ENCODE measurements at regions not wholly inside any gene's neighbourhood (a gene's known extent, or its start where the extent isn't known, plus 50 kb on each side); places are given as distances from the start of the nearest gene placed in this dataset.

DNA sequence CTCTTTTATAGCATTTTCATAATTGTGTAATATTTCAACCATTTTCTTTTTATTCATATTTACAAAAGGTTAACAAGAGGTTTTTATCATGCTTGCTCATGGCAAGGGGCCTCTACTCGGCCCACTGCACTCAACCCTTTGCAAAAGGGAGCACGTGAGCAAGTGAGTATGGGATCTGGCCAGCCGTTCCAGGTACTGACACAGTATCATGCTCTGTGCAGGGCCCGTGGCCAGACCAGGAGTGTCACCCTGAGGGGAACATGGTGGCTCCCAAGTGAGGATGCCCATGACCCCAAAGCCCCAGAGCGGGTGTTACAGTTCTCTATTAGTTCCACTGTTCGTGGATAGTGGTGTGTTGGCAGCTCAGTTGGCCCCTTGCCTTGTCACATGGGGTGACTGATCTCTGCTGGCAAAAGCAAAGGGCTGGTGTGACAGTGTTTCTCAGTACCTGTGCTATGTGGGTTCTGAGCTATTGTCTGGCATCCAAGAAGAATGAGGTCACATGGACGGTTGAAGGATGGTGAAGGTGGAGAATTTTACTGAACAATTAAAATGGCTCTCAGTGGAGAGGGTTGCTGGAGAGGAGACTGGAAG lies 777.2 kb upstream of the ADAMTS5 start:
- no peak overlapping the region for H3K4me3 ChIP-seq
- H3K27me3 ChIP-seq: no peaks in the 10 kb centered on the region
- H3K27ac ChIP-seq: no peak overlapping the region
- WGBS, 2 donors (ENCODE audit: low coverage in 1 of 2): 86 to 92% methylated on average over 3 to 7 of the region's 7 CpGs
- no peaks in the 10 kb centered on the region for H3K36me3 ChIP-seq
- no peak for ATAC-seq
- peaks cover 0 to 21% (median 4%) of the 10 kb centered on the region in 3 donors for H3K4me1 ChIP-seq
- TF ChIP-seq CTCF (IDR thresholded peaks at IDR 0.05) (no peak), POLR2AphosphoS5 (IDR thresholded peaks at IDR 0.05) (no peak), POLR2A (IDR thresholded peaks at IDR 0.05) (no peak), EP300 (IDR thresholded peaks at IDR 0.05) (no peak)
- H3K9me3 ChIP-seq: no peaks in the 10 kb centered on the region

DNA sequence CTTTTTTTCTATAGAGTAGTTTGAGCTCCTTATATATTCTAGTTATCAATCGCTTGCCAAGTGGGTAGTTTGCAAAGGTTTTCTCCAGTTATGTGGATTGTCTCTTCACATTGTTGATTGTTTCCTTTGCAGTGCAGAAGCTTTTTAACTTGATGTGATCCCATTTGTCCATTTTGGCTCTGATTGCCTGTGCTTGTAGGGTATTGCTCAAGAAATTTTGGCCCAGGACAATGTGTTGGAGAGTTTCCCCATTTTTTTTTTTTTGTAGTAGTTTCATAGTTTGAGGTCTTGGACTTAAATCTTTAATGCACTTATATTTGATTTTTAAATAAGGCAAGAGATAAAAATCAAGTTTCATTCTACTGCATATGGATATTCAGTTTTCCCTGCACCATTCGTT lies 774.8 kb upstream of the ADAMTS5 start:
- no peaks in the 10 kb centered on the region for H3K36me3 ChIP-seq
- no peak overlapping the region for H3K27ac ChIP-seq
- H3K27me3 ChIP-seq: no peaks in the 10 kb centered on the region
- H3K4me3 ChIP-seq: no peak overlapping the region
- H3K4me1 ChIP-seq: peaks cover 0 to 25% (median 7%) of the 10 kb centered on the region in 3 donors
- TF ChIP-seq EP300 (IDR thresholded peaks at IDR 0.05) (no peak), CTCF (IDR thresholded peaks at IDR 0.05) (no peak), POLR2A (IDR thresholded peaks at IDR 0.05) (no peak), POLR2AphosphoS5 (IDR thresholded peaks at IDR 0.05) (peak; percentile 39)
- H3K9me3 ChIP-seq: no peaks in the 10 kb centered on the region
- 77 to 83% methylated on average over 2 of the region's 2 CpGs for WGBS, 2 donors (ENCODE audit: low coverage in 1 of 2)
- no peak for ATAC-seq

GRCh38 chr21:27740084-27740483 lies 773.2 kb upstream of the ADAMTS5 start:
- no peaks in the 10 kb centered on the region for H3K9me3 ChIP-seq
- H3K4me1 ChIP-seq: peaks cover 0 to 25% (median 7%) of the 10 kb centered on the region in 3 donors
- TF ChIP-seq POLR2AphosphoS5 (IDR thresholded peaks at IDR 0.05): no peak
- no peak for TF ChIP-seq CTCF (IDR thresholded peaks at IDR 0.05)
- no peak for TF ChIP-seq EP300 (IDR thresholded peaks at IDR 0.05)
- TF ChIP-seq POLR2A (IDR thresholded peaks at IDR 0.05): no peak
- H3K36me3 ChIP-seq: no peaks in the 10 kb centered on the region
- H3K4me3 ChIP-seq: no peak overlapping the region
- no peak for ATAC-seq
- peak overlapping the region in 2 of 4 donors; percentile 42 to 56 for H3K27ac ChIP-seq
- 58 to 72% methylated on average over 5 of the region's 5 CpGs for WGBS, 2 donors (ENCODE audit: low coverage in 1 of 2)
- H3K27me3 ChIP-seq: no peaks in the 10 kb centered on the region

DNA sequence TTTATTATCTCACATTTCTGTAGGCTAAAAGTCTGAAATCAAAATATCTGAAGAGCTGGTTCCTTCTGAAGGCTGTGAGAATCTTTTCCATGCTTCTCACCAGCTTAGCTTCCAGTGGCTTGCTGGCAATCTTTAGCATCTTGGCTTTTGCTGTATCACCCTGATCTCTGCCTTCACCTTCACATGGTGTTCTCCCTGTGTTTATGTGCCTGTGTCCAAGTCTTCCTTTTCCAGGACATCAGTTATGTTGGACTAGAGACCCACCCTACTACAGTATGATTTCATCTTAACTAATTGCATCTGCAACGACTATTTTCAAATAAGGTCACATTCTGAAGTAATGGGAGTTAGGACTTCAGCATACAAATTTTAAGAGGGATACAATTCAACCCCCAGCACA lies 772.3 kb upstream of the ADAMTS5 start:
- no peaks in the 10 kb centered on the region for H3K9me3 ChIP-seq
- H3K27ac ChIP-seq: peak overlapping the region in 3 of 4 donors; percentile 52 to 59 (median 56)
- H3K27me3 ChIP-seq: no peaks in the 10 kb centered on the region
- WGBS, 2 donors (ENCODE audit: low coverage in 1 of 2): 25 to 27% methylated on average over 1 of the region's 1 CpG
- ATAC-seq: no peak
- no peaks in the 10 kb centered on the region for H3K36me3 ChIP-seq
- TF ChIP-seq CTCF (IDR thresholded peaks at IDR 0.05) (no peak), POLR2AphosphoS5 (IDR thresholded peaks at IDR 0.05) (peak; percentile 54), POLR2A (IDR thresholded peaks at IDR 0.05) (no peak)
- no peak overlapping the region for H3K4me3 ChIP-seq
- H3K4me1 ChIP-seq: peaks cover 0 to 25% (median 7%) of the 10 kb centered on the region in 3 donors

- Histone ChIP-seq H3K27me3 (no peaks in the 10 kb centered on the region), H3K9me3 (no peaks in the 10 kb centered on the region), H3K27ac (no peak overlapping the region), H3K36me3 (no peaks in the 10 kb centered on the region), H3K4me1 (peaks cover 0 to 20% (median 4%) of the 10 kb centered on the region in 3 donors), H3K4me3 (no peak overlapping the region)
- TF ChIP-seq POLR2AphosphoS5 (IDR thresholded peaks at IDR 0.05): no peak
- TF ChIP-seq EP300 (IDR thresholded peaks at IDR 0.05): no peak
- TF ChIP-seq POLR2A (IDR thresholded peaks at IDR 0.05): no peak
- no peak for TF ChIP-seq CTCF (IDR thresholded peaks at IDR 0.05)
- ATAC-seq: no peak
- WGBS, 2 donors (ENCODE audit: low coverage in 1 of 2): 93 to 97% methylated on average over 3 of the region's 3 CpGs
Observed at GRCh38 chr21:27735699-27736098, 768.8 kb upstream of the ADAMTS5 start.
